ENCODE measurements at regions not wholly inside any gene's neighbourhood (a gene's known extent, or its start where the extent isn't known, plus 50 kb on each side); places are given as distances from the start of the nearest gene placed in this dataset.

GRCh38 chr20:52820641-52821292 is 151.4 kb upstream of the TSHZ2 start:
- TF ChIP-seq, protein P1, sequence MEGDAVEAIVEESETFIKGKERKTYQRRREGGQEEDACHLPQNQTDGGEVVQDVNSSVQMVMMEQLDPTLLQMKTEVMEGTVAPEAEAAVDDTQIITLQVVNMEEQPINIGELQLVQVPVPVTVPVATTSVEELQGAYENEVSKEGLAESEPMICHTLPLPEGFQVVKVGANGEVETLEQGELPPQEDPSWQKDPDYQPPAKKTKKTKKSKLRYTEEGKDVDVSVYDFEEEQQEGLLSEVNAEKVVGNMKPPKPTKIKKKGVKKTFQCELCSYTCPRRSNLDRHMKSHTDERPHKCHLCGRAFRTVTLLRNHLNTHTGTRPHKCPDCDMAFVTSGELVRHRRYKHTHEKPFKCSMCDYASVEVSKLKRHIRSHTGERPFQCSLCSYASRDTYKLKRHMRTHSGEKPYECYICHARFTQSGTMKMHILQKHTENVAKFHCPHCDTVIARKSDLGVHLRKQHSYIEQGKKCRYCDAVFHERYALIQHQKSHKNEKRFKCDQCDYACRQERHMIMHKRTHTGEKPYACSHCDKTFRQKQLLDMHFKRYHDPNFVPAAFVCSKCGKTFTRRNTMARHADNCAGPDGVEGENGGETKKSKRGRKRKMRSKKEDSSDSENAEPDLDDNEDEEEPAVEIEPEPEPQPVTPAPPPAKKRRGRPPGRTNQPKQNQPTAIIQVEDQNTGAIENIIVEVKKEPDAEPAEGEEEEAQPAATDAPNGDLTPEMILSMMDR (IDR thresholded peaks at IDR 0.05) = no peak
- DNase-seq (ENCODE audit: low spot score in 2 of 2) = no peak
- no peak overlapping the region for H3K27ac ChIP-seq
- no peaks in the 10 kb centered on the region for H3K27me3 ChIP-seq
- no peaks in the 10 kb centered on the region for H3K36me3 ChIP-seq
- intact Hi-C loops (cut with DNase I) = no loop called here
- H3K4me3 ChIP-seq = no peak overlapping the region
- no peaks in the 10 kb centered on the region for H3K4me1 ChIP-seq
- H3K9me3 ChIP-seq = no peaks in the 10 kb centered on the region

DNA sequence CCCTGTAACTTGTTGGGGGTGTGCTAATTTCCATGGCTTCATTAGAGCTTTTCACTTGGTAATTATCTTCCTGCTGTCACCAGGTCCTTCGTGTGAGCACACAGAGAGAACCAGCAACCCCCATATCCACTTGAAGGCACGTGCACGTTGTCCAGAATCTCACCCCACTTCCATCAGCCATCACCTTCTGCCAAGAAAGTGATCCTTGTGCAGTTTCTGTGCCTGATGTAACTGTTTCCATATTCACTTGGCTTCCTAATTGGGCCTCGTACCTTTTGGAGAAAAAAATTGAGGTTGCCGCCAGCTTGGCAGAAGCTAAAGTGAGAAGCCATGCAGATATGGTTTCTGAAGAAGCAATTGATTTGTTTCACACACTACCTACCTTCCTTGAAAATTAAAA is 153.7 kb upstream of the TSHZ2 start:
- Histone ChIP-seq H3K9me3 (no peaks in the 10 kb centered on the region), H3K4me3 (no peak overlapping the region), H3K27me3 (no peaks in the 10 kb centered on the region), H3K27ac (no peak overlapping the region), H3K36me3 (no peaks in the 10 kb centered on the region), H3K4me1 (no peaks in the 10 kb centered on the region)
- intact Hi-C loops (cut with DNase I) = loop anchor here (10.0 kb wide), 1 partner anchor 56 kb away; no protein-coding TSS in a partner anchor
- TF ChIP-seq, protein P1 (IDR thresholded peaks at IDR 0.05) = no peak
- no peak for DNase-seq (ENCODE audit: low spot score in 2 of 2)

DNA sequence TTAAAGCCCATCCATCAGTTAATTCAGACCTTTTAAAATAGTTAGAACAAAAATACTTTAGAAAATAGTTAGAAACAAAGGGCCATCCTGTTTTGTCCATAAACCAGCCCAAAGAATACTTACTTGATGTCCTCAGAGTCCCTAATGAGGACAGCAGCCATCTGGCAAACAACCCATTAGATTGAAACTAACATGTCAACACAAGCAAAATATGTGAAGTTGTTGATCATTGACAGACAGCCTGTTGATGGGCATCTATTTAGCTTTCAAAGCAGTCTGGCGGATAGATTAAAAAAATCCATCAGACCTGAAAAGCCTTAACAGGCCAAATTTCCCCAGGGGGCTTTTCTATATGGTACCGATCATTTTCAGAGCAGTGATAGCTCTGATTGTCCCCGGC is 154.2 kb upstream of the TSHZ2 start:
- no peak for DNase-seq (ENCODE audit: low spot score in 2 of 2)
- TF ChIP-seq, protein P1 (IDR thresholded peaks at IDR 0.05) = no peak
- Histone ChIP-seq H3K9me3 (no peaks in the 10 kb centered on the region), H3K36me3 (no peaks in the 10 kb centered on the region), H3K27ac (no peak overlapping the region), H3K27me3 (no peaks in the 10 kb centered on the region), H3K4me3 (no peak overlapping the region), H3K4me1 (no peaks in the 10 kb centered on the region)
- intact Hi-C loops (cut with DNase I) = loop anchor here (10.0 kb wide), 1 partner anchor 57 kb away; no protein-coding TSS in a partner anchor

DNA sequence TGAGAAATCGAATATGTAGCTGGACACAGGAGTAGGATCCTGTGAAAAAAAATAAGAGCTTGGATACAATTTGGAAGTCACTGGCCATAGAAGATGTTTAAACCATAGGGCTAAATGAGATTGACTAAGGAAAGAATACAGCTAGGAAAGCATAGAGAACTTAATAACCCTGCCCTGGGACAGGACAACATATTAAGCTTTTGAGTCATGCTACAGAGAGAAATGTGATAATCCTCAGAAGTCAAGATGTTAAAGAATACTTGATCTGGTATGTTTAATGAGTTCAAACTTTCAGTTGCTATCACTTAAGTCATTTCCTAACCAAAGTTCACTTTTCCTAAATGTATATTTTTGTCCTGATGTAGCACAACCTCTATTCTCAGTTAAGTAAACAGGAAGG is 154.6 kb upstream of the TSHZ2 start:
- H3K9me3 ChIP-seq = no peaks in the 10 kb centered on the region
- no peak overlapping the region for H3K4me3 ChIP-seq
- no peaks in the 10 kb centered on the region for H3K4me1 ChIP-seq
- TF ChIP-seq, protein P1 (IDR thresholded peaks at IDR 0.05) = no peak
- no peak overlapping the region for H3K27ac ChIP-seq
- intact Hi-C loops (cut with DNase I) = loop anchor here (10.0 kb wide), 1 partner anchor 57 kb away; no protein-coding TSS in a partner anchor
- H3K36me3 ChIP-seq = no peaks in the 10 kb centered on the region
- H3K27me3 ChIP-seq = no peaks in the 10 kb centered on the region
- DNase-seq (ENCODE audit: low spot score in 2 of 2) = no peak

DNA sequence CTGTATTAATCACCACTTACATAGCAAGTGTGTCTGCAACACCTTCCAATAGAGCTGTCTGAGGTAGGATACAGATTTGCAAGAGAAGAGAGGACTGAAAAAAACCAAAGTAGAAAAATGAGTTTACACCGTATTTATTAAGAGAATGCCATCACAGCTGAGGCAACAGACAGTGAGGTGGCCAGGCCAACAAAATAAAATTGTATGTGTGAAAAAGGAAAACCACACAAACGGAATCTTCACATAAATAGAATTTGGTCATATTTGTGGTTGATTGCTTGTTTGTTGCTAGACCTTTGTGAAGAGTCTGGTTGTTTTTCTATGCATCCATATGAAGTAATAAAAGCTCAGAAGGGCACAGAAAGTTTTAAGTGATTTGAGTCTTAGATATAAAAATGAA is 157.8 kb upstream of the TSHZ2 start:
- no peak for DNase-seq (ENCODE audit: low spot score in 2 of 2)
- no peaks in the 10 kb centered on the region for H3K4me1 ChIP-seq
- no peak overlapping the region for H3K4me3 ChIP-seq
- no peaks in the 10 kb centered on the region for H3K27me3 ChIP-seq
- H3K36me3 ChIP-seq = no peaks in the 10 kb centered on the region
- no peaks in the 10 kb centered on the region for H3K9me3 ChIP-seq
- H3K27ac ChIP-seq = no peak overlapping the region
- intact Hi-C loops (cut with DNase I) = loop anchor here (10.0 kb wide), 1 partner anchor 60 kb away; no protein-coding TSS in a partner anchor
- TF ChIP-seq, protein P1 (IDR thresholded peaks at IDR 0.05) = no peak

Data from ascending aorta (tissue), 2 donors.